ENCODE measurements at regions not wholly inside any gene's neighbourhood (a gene's known extent, or its start where the extent isn't known, plus 50 kb on each side); places are given as distances from the start of the nearest gene placed in this dataset.

DNA sequence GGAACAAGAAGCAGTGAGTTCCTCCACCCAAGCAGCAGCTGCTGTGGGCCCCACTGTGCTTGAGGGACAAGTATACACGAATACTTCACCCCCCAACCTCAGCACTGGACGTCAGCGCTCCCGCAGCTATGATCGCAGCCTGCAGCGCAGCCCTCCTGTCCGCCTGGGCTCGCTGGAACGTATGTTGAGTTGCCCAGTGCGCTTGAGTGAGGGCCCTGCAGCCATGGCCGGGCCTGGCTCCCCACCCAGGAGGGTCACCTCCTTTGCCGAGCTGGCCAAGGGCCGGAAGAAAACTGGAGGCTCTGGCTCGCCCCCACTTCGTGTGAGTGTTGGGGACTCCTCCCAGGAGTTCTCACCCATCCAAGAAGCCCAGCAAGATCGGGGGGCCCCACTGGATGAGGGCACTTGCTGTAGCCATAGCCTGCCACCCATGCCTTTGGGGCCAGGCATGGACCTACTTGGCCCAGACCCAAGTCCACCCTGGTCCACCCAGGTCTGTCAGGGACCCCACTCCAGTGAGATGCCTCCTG lies 57.1 kb upstream of the TESK1 start:
- TF ChIP-seq POLR2A (IDR thresholded peaks at IDR 0.05; ENCODE audit: low read depth, low read length) (no peak), HDAC2 (IDR thresholded peaks at IDR 0.05) (no peak), TCF12 (IDR thresholded peaks at IDR 0.05; ENCODE audit: low read depth, low read length) (no peak), CREM (IDR thresholded peaks at IDR 0.05; ENCODE audit: low read depth) (no peak), CTCF (IDR thresholded peaks at IDR 0.05 in 2 of 3, conservative IDR thresholded peaks at IDR 0.05 in 1 of 3; ENCODE audit: control insufficient read depth in 2 of 3, extremely low read depth in 1 of 3, insufficient read depth in 1 of 3, low read depth in 3 of 3, low read length in 3 of 3) (no peak), SIN3A (IDR thresholded peaks at IDR 0.05; ENCODE audit: low read depth, low read length) (no peak), KAT2A (conservative IDR thresholded peaks at IDR 0.05; ENCODE audit: control insufficient read depth, low read depth, low read length) (no peak), CHD4 (IDR thresholded peaks at IDR 0.05) (no peak), POLR2AphosphoS5 (IDR thresholded peaks at IDR 0.05; ENCODE audit: low read length) (no peak), PBX3 (IDR thresholded peaks at IDR 0.05; ENCODE audit: insufficient replicate concordance, low read depth, low read length) (no peak)
- TF ChIP-seq, protein P1, sequence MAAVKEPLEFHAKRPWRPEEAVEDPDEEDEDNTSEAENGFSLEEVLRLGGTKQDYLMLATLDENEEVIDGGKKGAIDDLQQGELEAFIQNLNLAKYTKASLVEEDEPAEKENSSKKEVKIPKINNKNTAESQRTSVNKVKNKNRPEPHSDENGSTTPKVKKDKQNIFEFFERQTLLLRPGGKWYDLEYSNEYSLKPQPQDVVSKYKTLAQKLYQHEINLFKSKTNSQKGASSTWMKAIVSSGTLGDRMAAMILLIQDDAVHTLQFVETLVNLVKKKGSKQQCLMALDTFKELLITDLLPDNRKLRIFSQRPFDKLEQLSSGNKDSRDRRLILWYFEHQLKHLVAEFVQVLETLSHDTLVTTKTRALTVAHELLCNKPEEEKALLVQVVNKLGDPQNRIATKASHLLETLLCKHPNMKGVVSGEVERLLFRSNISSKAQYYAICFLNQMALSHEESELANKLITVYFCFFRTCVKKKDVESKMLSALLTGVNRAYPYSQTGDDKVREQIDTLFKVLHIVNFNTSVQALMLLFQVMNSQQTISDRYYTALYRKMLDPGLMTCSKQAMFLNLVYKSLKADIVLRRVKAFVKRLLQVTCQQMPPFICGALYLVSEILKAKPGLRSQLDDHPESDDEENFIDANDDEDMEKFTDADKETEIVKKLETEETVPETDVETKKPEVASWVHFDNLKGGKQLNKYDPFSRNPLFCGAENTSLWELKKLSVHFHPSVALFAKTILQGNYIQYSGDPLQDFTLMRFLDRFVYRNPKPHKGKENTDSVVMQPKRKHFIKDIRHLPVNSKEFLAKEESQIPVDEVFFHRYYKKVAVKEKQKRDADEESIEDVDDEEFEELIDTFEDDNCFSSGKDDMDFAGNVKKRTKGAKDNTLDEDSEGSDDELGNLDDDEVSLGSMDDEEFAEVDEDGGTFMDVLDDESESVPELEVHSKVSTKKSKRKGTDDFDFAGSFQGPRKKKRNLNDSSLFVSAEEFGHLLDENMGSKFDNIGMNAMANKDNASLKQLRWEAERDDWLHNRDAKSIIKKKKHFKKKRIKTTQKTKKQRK (IDR thresholded peaks at IDR 0.05; ENCODE audit: low read depth, low read length) = no peak
- TF ChIP-seq, protein P2, sequence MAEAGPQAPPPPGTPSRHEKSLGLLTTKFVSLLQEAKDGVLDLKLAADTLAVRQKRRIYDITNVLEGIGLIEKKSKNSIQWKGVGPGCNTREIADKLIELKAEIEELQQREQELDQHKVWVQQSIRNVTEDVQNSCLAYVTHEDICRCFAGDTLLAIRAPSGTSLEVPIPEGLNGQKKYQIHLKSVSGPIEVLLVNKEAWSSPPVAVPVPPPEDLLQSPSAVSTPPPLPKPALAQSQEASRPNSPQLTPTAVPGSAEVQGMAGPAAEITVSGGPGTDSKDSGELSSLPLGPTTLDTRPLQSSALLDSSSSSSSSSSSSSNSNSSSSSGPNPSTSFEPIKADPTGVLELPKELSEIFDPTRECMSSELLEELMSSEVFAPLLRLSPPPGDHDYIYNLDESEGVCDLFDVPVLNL (IDR thresholded peaks at IDR 0.05; ENCODE audit: low read depth, low read length) = no peak

All from GM12878 (cell line).